ENCODE measurements at regions not wholly inside any gene's neighbourhood (a gene's known extent, or its start where the extent isn't known, plus 50 kb on each side); places are given as distances from the start of the nearest gene placed in this dataset.

- no peak for TF ChIP-seq CTCF (IDR thresholded peaks at IDR 0.05)
- no peak for TF ChIP-seq POLR2A (IDR thresholded peaks at IDR 0.05)
Observed at GRCh38 chr3:41094351-41094750, 105.0 kb upstream of the CTNNB1 start.

Measured in heart left ventricle (tissue), 13 donors.